Right lobe of liver (tissue), 6 donors: ENCODE measurements at regions not wholly inside any gene's neighbourhood (a gene's known extent, or its start where the extent isn't known, plus 50 kb on each side); places are given as distances from the start of the nearest gene placed in this dataset.
"Not testable (repeated sequence)": the region's sequence is repeated elsewhere in the genome, so short reads cannot be mapped to it uniquely, and the experiment has no call there.

Source experiments
- ATAC-seq, 4 donors: fragments of 200-7000 bp; cut with Tn5 transposase; one replicate each; pipeline ENCODE4 v1.9.1; 2020; ENCODE audit warnings: mild to moderate bottlenecking in 4 of 4, moderate library complexity in 4 of 4
- DNase-seq, 3 donors: peaks; one replicate each; pipeline ENCODE4 v3.0.0-alpha.2; 2020
- H3K27ac ChIP-seq, 3 donors: fragments of 200-600 bp; one replicate each; pipeline ENCODE4 v1.8.0; 2022
- H3K27me3 ChIP-seq, 2 donors: fragments of 200-600 bp; one replicate each; pipeline ENCODE4 v1.8.0; 2022
- H3K36me3 ChIP-seq, 4 donors: fragments of 200-600 bp; sonication (generic) in 1 of 4; one replicate each; pipeline versions ENCODE4 v1.5.1 to v1.8.0; 2017 to 2022; ENCODE audit warnings: control low read depth in 1 of 4
- H3K4me1 ChIP-seq, 4 donors: fragments of 200-600 bp; sonication (generic) in 1 of 4; one replicate each; pipeline versions ENCODE4 v1.5.1 to v1.8.0; 2017 to 2022; ENCODE audit warnings: control low read depth in 1 of 4
- H3K4me3 ChIP-seq, 3 donors: fragments of 200-600 bp; one replicate each; pipeline ENCODE4 v1.8.0; 2022
- H3K9me3 ChIP-seq, 4 donors: fragments of 200-600 bp; sonication (generic) in 1 of 4; one replicate each; pipeline versions ENCODE4 v1.5.1 to v1.8.0; 2017 to 2022; ENCODE audit warnings: control low read depth in 1 of 4
- POLR2A ChIP-seq: fragments of 450-650 bp; IDR thresholded peaks from one replicate; pipeline ENCODE4 v1.6.1; 2017; ENCODE audit warnings: antibody characterized with exemption, mild to moderate bottlenecking
- WGBS: methylation state at CpG from one replicate; pipeline ENCODE4 v1.1.6; 2018; ENCODE audit warnings: low coverage, low lambda C conversion rate; ENCODE audit not compliant: insufficient coverage; ENCODE audit errors: missing lambda C conversion rate; 5-methylcytosine and 5-hydroxymethylcytosine counted together
- intact Hi-C, 2 donors: fragments of 100-400 bp; cut with DNase I; formaldehyde crosslinking; loops; one replicate each; pipeline versions ENCODE4 v1.11.2 to v1.14.1; 2022
- small RNA-seq, 2 experiments: library from RNA; depleted of rRNA; stranded (forward); fragments of <200 nt; gene quantifications; one replicate each; pipeline ENCODE3, GENCODE V24; 2016
- TF ChIP-seq, protein P1 (sequence below), 4 donors: fragments of 200-600 bp in 3 of 4; fragments of 450-650 bp in 1 of 4; IDR thresholded peaks; one replicate each; pipeline versions ENCODE4 v1.5.1 to v1.8.0; 2016 to 2022; ENCODE audit warnings: antibody characterized with exemption in 4 of 4, mild to moderate bottlenecking in 2 of 4
- donor health status: DM: no; HTN: yes; CAD: no.
- donor health status: DM: no; HTN: no; CAD: no.
- donor health status: DM: no; HTN: no; CAD: no.
- donor health status: DM: no; HTN: yes; CAD: no.
- donor health status: DM: no; HTN: yes; CAD: no.

GRCh38 chr6:2309122-2309521, 63.7 kb upstream of the GMDS start:
- DNase-seq, result no peak
- 92% methylated on average over 4 of the region's 4 CpGs for WGBS
- H3K9me3 ChIP-seq, result no peaks in the 10 kb centered on the region
- H3K27me3 ChIP-seq, result no peaks in the 10 kb centered on the region
- TF ChIP-seq POLR2A, result no peak
- TF ChIP-seq, protein P1, sequence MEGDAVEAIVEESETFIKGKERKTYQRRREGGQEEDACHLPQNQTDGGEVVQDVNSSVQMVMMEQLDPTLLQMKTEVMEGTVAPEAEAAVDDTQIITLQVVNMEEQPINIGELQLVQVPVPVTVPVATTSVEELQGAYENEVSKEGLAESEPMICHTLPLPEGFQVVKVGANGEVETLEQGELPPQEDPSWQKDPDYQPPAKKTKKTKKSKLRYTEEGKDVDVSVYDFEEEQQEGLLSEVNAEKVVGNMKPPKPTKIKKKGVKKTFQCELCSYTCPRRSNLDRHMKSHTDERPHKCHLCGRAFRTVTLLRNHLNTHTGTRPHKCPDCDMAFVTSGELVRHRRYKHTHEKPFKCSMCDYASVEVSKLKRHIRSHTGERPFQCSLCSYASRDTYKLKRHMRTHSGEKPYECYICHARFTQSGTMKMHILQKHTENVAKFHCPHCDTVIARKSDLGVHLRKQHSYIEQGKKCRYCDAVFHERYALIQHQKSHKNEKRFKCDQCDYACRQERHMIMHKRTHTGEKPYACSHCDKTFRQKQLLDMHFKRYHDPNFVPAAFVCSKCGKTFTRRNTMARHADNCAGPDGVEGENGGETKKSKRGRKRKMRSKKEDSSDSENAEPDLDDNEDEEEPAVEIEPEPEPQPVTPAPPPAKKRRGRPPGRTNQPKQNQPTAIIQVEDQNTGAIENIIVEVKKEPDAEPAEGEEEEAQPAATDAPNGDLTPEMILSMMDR (IDR thresholded peaks at IDR 0.05), result no peak
- no peak overlapping the region for H3K4me3 ChIP-seq
- H3K4me1 ChIP-seq, result no peaks in the 10 kb centered on the region
- ATAC-seq, result no peak
- no peaks in the 10 kb centered on the region for H3K36me3 ChIP-seq
- no peak overlapping the region for H3K27ac ChIP-seq
- intact Hi-C loops, result no loop called here

- intact Hi-C loops, result no loop called here
- DNase-seq (no peak), ATAC-seq (no peak)
- Histone ChIP-seq H3K4me3 (no peak overlapping the region), H3K4me1 (no peaks in the 10 kb centered on the region), H3K36me3 (no peaks in the 10 kb centered on the region), H3K9me3 (no peaks in the 10 kb centered on the region), H3K27me3 (no peaks in the 10 kb centered on the region), H3K27ac (no peak overlapping the region)
- 94% methylated on average over 3 of the region's 3 CpGs for WGBS
- TF ChIP-seq POLR2A, result no peak
- TF ChIP-seq, protein P1 (IDR thresholded peaks at IDR 0.05), result no peak
These were observed 62.4 kb upstream of the GMDS start for GRCh38 chr6:2307799-2308198.

- DNase-seq (no peak), ATAC-seq (no peak)
- Histone ChIP-seq H3K4me3 (no peak overlapping the region), H3K9me3 (no peaks in the 10 kb centered on the region), H3K27me3 (no peaks in the 10 kb centered on the region), H3K36me3 (no peaks in the 10 kb centered on the region), H3K4me1 (no peaks in the 10 kb centered on the region), H3K27ac (no peak overlapping the region)
- TF ChIP-seq POLR2A, result no peak
- TF ChIP-seq, protein P1 (IDR thresholded peaks at IDR 0.05), result no peak
- 78% methylated on average over 5 of the region's 5 CpGs for WGBS
- intact Hi-C loops, result no loop called here
These were observed 60.5 kb upstream of the GMDS start for GRCh38 chr6:2305951-2306350.

GRCh38 chr6:2302482-2302881, 57.1 kb upstream of the GMDS start:
- WGBS, result 100% methylated on average over 5 of the region's 5 CpGs
- H3K9me3 ChIP-seq, H3K36me3 ChIP-seq, ATAC-seq, H3K27ac ChIP-seq, H3K4me1 ChIP-seq, H3K4me3 ChIP-seq, DNase-seq, intact Hi-C loops, H3K27me3 ChIP-seq: not testable (repeated sequence)

- H3K27me3 ChIP-seq, result no peaks in the 10 kb centered on the region
- no peak for DNase-seq
- no peaks in the 10 kb centered on the region for H3K4me1 ChIP-seq
- peaks cover 0 to 6% (median 0%) of the 10 kb centered on the region in 4 donors for H3K9me3 ChIP-seq
- no peak for ATAC-seq
- H3K36me3 ChIP-seq, result no peaks in the 10 kb centered on the region
- WGBS, result 92% methylated on average over 2 of the region's 2 CpGs
- no peak overlapping the region for H3K4me3 ChIP-seq
- intact Hi-C loops, result no loop called here
- TF ChIP-seq POLR2A, result no peak
- TF ChIP-seq, protein P1 (IDR thresholded peaks at IDR 0.05), result no peak
- no peak overlapping the region for H3K27ac ChIP-seq
These were observed 51.4 kb upstream of the GMDS start for GRCh38 chr6:2296781-2297180.

Small RNAs in the stretch of these regions (small RNA-seq; reads per million reads assigned to genes)
- gene HMGN2P28, result 0 reads per million in 2 experiments
